Fibroblast of lung (primary cell): ENCODE measurements at regions not wholly inside any gene's neighbourhood (a gene's known extent, or its start where the extent isn't known, plus 50 kb on each side); places are given as distances from the start of the nearest gene placed in this dataset.

Experiments used
- CTCF ChIP-seq, 2 donors: IDR thresholded peaks in 1 of 2; conservative IDR thresholded peaks in 1 of 2; 1 replicate in 1 of 2; 2 replicates in 1 of 2; pipeline ENCODE4 v1.5.1; 2011 to 2012; ENCODE audit warnings: low read length in 2 of 2, control low read depth in 1 of 2, inconsistent platforms in 1 of 2, low read depth in 1 of 2, mild to moderate bottlenecking in 1 of 2
- EZH2 ChIP-seq: IDR thresholded peaks from 2 replicates; pipeline ENCODE4 v1.5.1; 2012; ENCODE audit warnings: low read length, control low read depth, mild to moderate bottlenecking; ENCODE audit errors: missing control alignments

GRCh38 chr4:164596927-164597326, 157.0 kb upstream of the SMIM31 start:
- TF ChIP-seq EZH2 (no peak), CTCF (conservative IDR thresholded peaks at IDR 0.05 in 1 of 2, IDR thresholded peaks at IDR 0.05 in 1 of 2; ENCODE audit: low read depth in 1 of 2, low read length in 2 of 2) (no peak)
